GM12878 (cell line): ENCODE measurements at regions not wholly inside any gene's neighbourhood (a gene's known extent, or its start where the extent isn't known, plus 50 kb on each side); places are given as distances from the start of the nearest gene placed in this dataset.

Experiments used
- ATAC-seq: fragments of 200-7000 bp; cut with Tn5 transposase; 3 replicates; pipeline ENCODE4 v1.9.1; 2020; ENCODE audit warnings: mild to moderate bottlenecking, moderate library complexity
- BruUV-seq: library from RNA; stranded (reverse); fragments of 400-500 nt; replicated peaks from 2 replicates; lab custom pipeline; 2021; lab: Mats Ljungman, UMichigan
- CTCF ChIA-PET: fragments of 300-600 bp; sonication (Branson Sonifier 250); formaldehyde crosslinking; extraction: SDS; loops from one replicate; lab custom pipeline; 2021; ENCODE audit warnings: inconsistent platforms; lab: Yijun Ruan, JAX
- POLR2A ChIA-PET: fragments of 350-600 bp; formaldehyde crosslinking; extraction: SDS; loops from one replicate; lab custom pipeline; 2021; ENCODE audit warnings: inconsistent platforms; lab: Charles Lee
- RAD21 ChIA-PET: fragments of 300-600 bp; sonication (Branson Sonifier 250); formaldehyde crosslinking; loops from one replicate; lab custom pipeline; 2023; ENCODE audit warnings: antibody characterized with exemption; ENCODE audit not compliant: unreplicated experiment; lab: Charles Lee
- SMC1A ChIA-PET: fragments of 300-600 bp; sonication (Branson Sonifier 250); formaldehyde crosslinking; loops from one replicate; lab custom pipeline; 2023; ENCODE audit not compliant: unreplicated experiment, uncharacterized antibody; lab: Charles Lee
- DNase-seq: peaks from one replicate; pipeline ENCODE4 v3.0.0-alpha.2; 2011; ENCODE audit warnings: low read depth, low spot score
- FAIRE-seq: peaks from 3 replicates; lab custom pipeline; 2011; peaks lifted over from hg19 to GRCh38; lab: Jason Lieb, UNC
- H2AFZ ChIP-seq: 2 replicates; pipeline ENCODE4 v1.6.0; 2011; ENCODE audit warnings: low read depth, low read length, control low read depth; ENCODE audit not compliant: control insufficient read depth
- H3K27ac ChIP-seq: 2 replicates; pipeline ENCODE4 v1.5.1; 2011; ENCODE audit warnings: control low read depth; ENCODE audit not compliant: control insufficient read depth, insufficient read depth
- H3K27me3 ChIP-seq, 2 experiments: replicated peaks in 1 of 2; 2 replicates each; pipeline versions ENCODE4 v1.6.0 to v1.6.1; 2011; ENCODE audit warnings: low read length in 1 of 2; ENCODE audit not compliant: control insufficient read depth in 2 of 2, insufficient read depth in 2 of 2
- H3K36me3 ChIP-seq, 2 experiments: 2 replicates each; pipeline ENCODE4 v1.5.1; 2011; ENCODE audit warnings: low read length in 1 of 2; ENCODE audit not compliant: control insufficient read depth in 2 of 2, insufficient read depth in 2 of 2
- H3K4me1 ChIP-seq: 2 replicates; pipeline ENCODE4 v1.6.1; 2011; ENCODE audit warnings: mild to moderate bottlenecking, low read length, moderate library complexity, mixed read lengths; ENCODE audit not compliant: control insufficient read depth, insufficient read depth
- H3K4me2 ChIP-seq: 2 replicates; pipeline ENCODE4 v1.6.0; 2011; ENCODE audit warnings: control low read depth; ENCODE audit not compliant: control insufficient read depth, insufficient read depth
- H3K4me3 ChIP-seq: fragments of 200-600 bp; sonication (generic); 2 replicates; pipeline ENCODE4 v1.5.1; 2016
- H3K79me2 ChIP-seq: 2 replicates; pipeline ENCODE4 v1.6.0; 2011; ENCODE audit warnings: low read length; ENCODE audit not compliant: control insufficient read depth, insufficient read depth
- H3K9ac ChIP-seq: 2 replicates; pipeline ENCODE4 v1.8.0; 2011; ENCODE audit warnings: low read length, control low read depth, mixed read lengths; ENCODE audit not compliant: control insufficient read depth, insufficient read depth
- H3K9me3 ChIP-seq: replicated peaks from 3 replicates; pipeline ENCODE4 v1.5.1; 2011; ENCODE audit warnings: mild to moderate bottlenecking, low read length; ENCODE audit not compliant: control insufficient read depth, insufficient read depth
- H4K20me1 ChIP-seq: 2 replicates; pipeline ENCODE4 v1.6.0; 2011; ENCODE audit not compliant: control insufficient read depth, insufficient read depth
- MEF2B ChIP-seq: fragments of 450-650 bp; IDR thresholded peaks from 2 replicates; pipeline ENCODE4 v1.6.1; 2018; ENCODE audit warnings: mild to moderate bottlenecking, moderate library complexity; ENCODE audit not compliant: partially characterized antibody, poor library complexity, severe bottlenecking
- WRNIP1 ChIP-seq: IDR thresholded peaks from 2 replicates; pipeline ENCODE4 v1.6.1; 2011; ENCODE audit warnings: low read depth, low read length, improper control_type of control experiment, borderline replicate concordance
- WGBS: methylation state at CpG from one replicate; pipeline ENCODE4 v1.1.6; 2016; ENCODE audit warnings: low lambda C conversion rate; ENCODE audit not compliant: insufficient replicate concordance, insufficient coverage; ENCODE audit errors: missing lambda C conversion rate; 5-methylcytosine and 5-hydroxymethylcytosine counted together
- in situ Hi-C: fragments of 300-500 bp; cut with MboI; formaldehyde crosslinking; loops from 9 replicates; pipeline ENCODE4 v1.14.3; 2018; ENCODE audit warnings: mixed read lengths
- intact Hi-C: fragments of 100-400 bp; cut with micrococcal nuclease; formaldehyde crosslinking; loops from one replicate; pipeline ENCODE4 v1.14.2; 2022; ENCODE audit not compliant: unreplicated experiment
- TF ChIP-seq, protein P1 (sequence below): fragments of 450-650 bp; IDR thresholded peaks from 2 replicates; pipeline ENCODE4 v1.6.1; 2017; ENCODE audit warnings: borderline replicate concordance
- TF ChIP-seq, protein P2 (sequence below): IDR thresholded peaks from 2 replicates; pipeline ENCODE4 v1.6.1; 2011; ENCODE audit warnings: low read depth, mild to moderate bottlenecking, low read length, moderate library complexity, borderline replicate concordance; ENCODE audit errors: extremely low read depth
- TF ChIP-seq, protein P3 (sequence below): IDR thresholded peaks from 2 replicates; pipeline ENCODE4 v1.6.1; 2012; ENCODE audit warnings: improper control_type of control experiment, low read depth, low read length; ENCODE audit not compliant: insufficient replicate concordance

DNA sequence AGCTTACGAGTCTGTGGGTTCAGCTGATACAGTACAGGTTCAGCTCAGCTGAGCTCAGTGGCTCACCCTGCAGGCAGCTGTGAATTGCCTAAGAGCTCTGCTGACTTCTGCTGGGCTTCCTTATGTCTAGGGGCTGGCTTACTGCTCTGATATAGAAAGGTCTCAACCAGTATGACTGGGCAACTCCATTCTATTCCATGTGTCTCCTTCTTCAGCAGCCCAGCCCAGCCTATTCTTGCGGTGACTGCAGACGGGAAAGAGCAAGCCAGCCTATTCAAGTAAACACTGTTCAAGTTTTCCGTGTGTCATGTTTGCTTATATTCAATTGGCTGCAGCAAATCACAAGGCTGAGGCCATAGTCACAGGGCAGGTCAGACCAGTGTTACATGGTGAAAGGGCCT, 615.4 kb upstream of the ZFP42 start:
- H3K9me3 ChIP-seq: no peaks in the 10 kb centered on the region
- H3K4me3 ChIP-seq: no peak overlapping the region
- H3K4me2 ChIP-seq: no peak overlapping the region
- no peaks in the 10 kb centered on the region for H3K36me3 ChIP-seq
- no TSS peak for BruUV-seq
- ChIA-PET RAD21 (no interaction called here), SMC1A (no interaction called here), CTCF (no interaction called here), POLR2A (no interaction called here)
- ATAC-seq: no peak
- TF ChIP-seq MEF2B: no peak
- no peak for TF ChIP-seq WRNIP1
- TF ChIP-seq, protein P1, sequence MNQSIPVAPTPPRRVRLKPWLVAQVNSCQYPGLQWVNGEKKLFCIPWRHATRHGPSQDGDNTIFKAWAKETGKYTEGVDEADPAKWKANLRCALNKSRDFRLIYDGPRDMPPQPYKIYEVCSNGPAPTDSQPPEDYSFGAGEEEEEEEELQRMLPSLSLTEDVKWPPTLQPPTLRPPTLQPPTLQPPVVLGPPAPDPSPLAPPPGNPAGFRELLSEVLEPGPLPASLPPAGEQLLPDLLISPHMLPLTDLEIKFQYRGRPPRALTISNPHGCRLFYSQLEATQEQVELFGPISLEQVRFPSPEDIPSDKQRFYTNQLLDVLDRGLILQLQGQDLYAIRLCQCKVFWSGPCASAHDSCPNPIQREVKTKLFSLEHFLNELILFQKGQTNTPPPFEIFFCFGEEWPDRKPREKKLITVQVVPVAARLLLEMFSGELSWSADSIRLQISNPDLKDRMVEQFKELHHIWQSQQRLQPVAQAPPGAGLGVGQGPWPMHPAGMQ: no peak
- TF ChIP-seq, protein P2, sequence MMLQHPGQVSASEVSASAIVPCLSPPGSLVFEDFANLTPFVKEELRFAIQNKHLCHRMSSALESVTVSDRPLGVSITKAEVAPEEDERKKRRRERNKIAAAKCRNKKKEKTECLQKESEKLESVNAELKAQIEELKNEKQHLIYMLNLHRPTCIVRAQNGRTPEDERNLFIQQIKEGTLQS: no peak
- TF ChIP-seq, protein P3, sequence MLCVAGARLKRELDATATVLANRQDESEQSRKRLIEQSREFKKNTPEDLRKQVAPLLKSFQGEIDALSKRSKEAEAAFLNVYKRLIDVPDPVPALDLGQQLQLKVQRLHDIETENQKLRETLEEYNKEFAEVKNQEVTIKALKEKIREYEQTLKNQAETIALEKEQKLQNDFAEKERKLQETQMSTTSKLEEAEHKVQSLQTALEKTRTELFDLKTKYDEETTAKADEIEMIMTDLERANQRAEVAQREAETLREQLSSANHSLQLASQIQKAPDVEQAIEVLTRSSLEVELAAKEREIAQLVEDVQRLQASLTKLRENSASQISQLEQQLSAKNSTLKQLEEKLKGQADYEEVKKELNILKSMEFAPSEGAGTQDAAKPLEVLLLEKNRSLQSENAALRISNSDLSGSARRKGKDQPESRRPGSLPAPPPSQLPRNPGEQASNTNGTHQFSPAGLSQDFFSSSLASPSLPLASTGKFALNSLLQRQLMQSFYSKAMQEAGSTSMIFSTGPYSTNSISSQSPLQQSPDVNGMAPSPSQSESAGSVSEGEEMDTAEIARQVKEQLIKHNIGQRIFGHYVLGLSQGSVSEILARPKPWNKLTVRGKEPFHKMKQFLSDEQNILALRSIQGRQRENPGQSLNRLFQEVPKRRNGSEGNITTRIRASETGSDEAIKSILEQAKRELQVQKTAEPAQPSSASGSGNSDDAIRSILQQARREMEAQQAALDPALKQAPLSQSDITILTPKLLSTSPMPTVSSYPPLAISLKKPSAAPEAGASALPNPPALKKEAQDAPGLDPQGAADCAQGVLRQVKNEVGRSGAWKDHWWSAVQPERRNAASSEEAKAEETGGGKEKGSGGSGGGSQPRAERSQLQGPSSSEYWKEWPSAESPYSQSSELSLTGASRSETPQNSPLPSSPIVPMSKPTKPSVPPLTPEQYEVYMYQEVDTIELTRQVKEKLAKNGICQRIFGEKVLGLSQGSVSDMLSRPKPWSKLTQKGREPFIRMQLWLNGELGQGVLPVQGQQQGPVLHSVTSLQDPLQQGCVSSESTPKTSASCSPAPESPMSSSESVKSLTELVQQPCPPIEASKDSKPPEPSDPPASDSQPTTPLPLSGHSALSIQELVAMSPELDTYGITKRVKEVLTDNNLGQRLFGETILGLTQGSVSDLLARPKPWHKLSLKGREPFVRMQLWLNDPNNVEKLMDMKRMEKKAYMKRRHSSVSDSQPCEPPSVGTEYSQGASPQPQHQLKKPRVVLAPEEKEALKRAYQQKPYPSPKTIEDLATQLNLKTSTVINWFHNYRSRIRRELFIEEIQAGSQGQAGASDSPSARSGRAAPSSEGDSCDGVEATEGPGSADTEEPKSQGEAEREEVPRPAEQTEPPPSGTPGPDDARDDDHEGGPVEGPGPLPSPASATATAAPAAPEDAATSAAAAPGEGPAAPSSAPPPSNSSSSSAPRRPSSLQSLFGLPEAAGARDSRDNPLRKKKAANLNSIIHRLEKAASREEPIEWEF: no peak
- no peaks in the 10 kb centered on the region for H3K4me1 ChIP-seq
- intact Hi-C loops (no loop called here), in situ Hi-C loops (no loop called here)
- H3K27ac ChIP-seq: no peak overlapping the region
- no peak for FAIRE-seq
- no peak for DNase-seq
- no peak overlapping the region for H2AFZ ChIP-seq
- H4K20me1 ChIP-seq: no peaks in the 10 kb centered on the region
- 31% methylated on average over 4 of the region's 4 CpGs for WGBS
- H3K79me2 ChIP-seq: no peaks in the 10 kb centered on the region
- H3K27me3 ChIP-seq: no peaks in the 10 kb centered on the region
- no peak overlapping the region for H3K9ac ChIP-seq
